Endothelial cell of umbilical vein (primary cell): ENCODE measurements at regions not wholly inside any gene's neighbourhood (a gene's known extent, or its start where the extent isn't known, plus 50 kb on each side); places are given as distances from the start of the nearest gene placed in this dataset.

Source experiments
- BruUV-seq: library from RNA; stranded (reverse); fragments of 400-500 nt; replicated peaks from 2 replicates; lab custom pipeline; 2021; lab: Mats Ljungman, UMichigan
- CTCF ChIA-PET: fragments of 300-600, 350-600 bp; sonication (Branson Sonifier 250); formaldehyde crosslinking; loops from one replicate; lab custom pipeline; 2021; ENCODE audit warnings: antibody characterized with exemption, inconsistent platforms; lab: Charles Lee
- POLR2A ChIA-PET: fragments of 300-600, 350-600 bp; sonication (Branson Sonifier 250); formaldehyde crosslinking; loops from one replicate; lab custom pipeline; 2021; ENCODE audit warnings: antibody characterized with exemption, inconsistent platforms; lab: Charles Lee
- DNase-seq: peaks from one replicate; pipeline ENCODE4 v3.0.0-alpha.2; 2011; ENCODE audit warnings: low read depth, low spot score
- FAIRE-seq: peaks from 2 replicates; lab custom pipeline; 2011; peaks lifted over from hg19 to GRCh38; lab: Jason Lieb, UNC
- H2AFZ ChIP-seq: 2 replicates; pipeline ENCODE4 v1.6.0; 2012; ENCODE audit warnings: low read depth, low read length, control low read depth, inconsistent platforms
- H3K27ac ChIP-seq: 2 replicates; pipeline ENCODE4 v1.5.1; 2011; ENCODE audit warnings: low read depth, mild to moderate bottlenecking, control low read depth, low read length, moderate library complexity; ENCODE audit not compliant: insufficient read depth
- H3K27me3 ChIP-seq, 2 experiments: 2 replicates each; pipeline versions ENCODE4 v1.6.0 to v1.6.1; 2011; ENCODE audit warnings: low read length in 2 of 2, mixed read lengths in 1 of 2; ENCODE audit not compliant: control insufficient read depth in 2 of 2, insufficient read depth in 2 of 2
- H3K36me3 ChIP-seq, 2 experiments: 2 replicates in 1 of 2; 3 replicates in 1 of 2; pipeline ENCODE4 v1.5.1; 2011; ENCODE audit warnings: low read length in 2 of 2, mild to moderate bottlenecking in 1 of 2, moderate library complexity in 1 of 2; ENCODE audit not compliant: control insufficient read depth in 2 of 2, insufficient read depth in 2 of 2; ENCODE audit errors: extremely low read depth in 1 of 2
- H3K4me1 ChIP-seq: 3 replicates; pipeline ENCODE4 v1.5.1; 2011; ENCODE audit warnings: mild to moderate bottlenecking, low read length; ENCODE audit not compliant: control insufficient read depth, insufficient read depth; ENCODE audit errors: extremely low read depth
- H3K4me2 ChIP-seq: 2 replicates; pipeline ENCODE4 v1.6.1; 2011; ENCODE audit warnings: low read length, control low read depth, mixed read lengths; ENCODE audit not compliant: insufficient read depth
- H3K4me3 ChIP-seq, 3 experiments: fragments of 200-600 bp in 1 of 3; sonication (generic), shearing (Covaris generic) in 1 of 3; replicated peaks in 1 of 3; 2 replicates each; pipeline ENCODE4 v1.5.1; 2011 to 2016; ENCODE audit warnings: control low read depth in 3 of 3, low read length in 3 of 3, mild to moderate bottlenecking in 2 of 3, inconsistent platforms in 1 of 3, low read depth in 1 of 3, moderate library complexity in 1 of 3; ENCODE audit not compliant: insufficient read depth in 1 of 3
- H3K79me2 ChIP-seq: 2 replicates; pipeline ENCODE4 v1.6.0; 2012; ENCODE audit warnings: low read length, inconsistent platforms; ENCODE audit not compliant: control insufficient read depth, insufficient read depth
- H3K9ac ChIP-seq: replicated peaks from 2 replicates; pipeline ENCODE3; 2011; ENCODE audit warnings: low read length, control low read depth; ENCODE audit not compliant: insufficient read depth; ENCODE audit errors: extremely low read depth
- H3K9me1 ChIP-seq: replicated peaks from 3 replicates; pipeline ENCODE4 v1.6.0; 2011; ENCODE audit warnings: mild to moderate bottlenecking, low read length; ENCODE audit not compliant: control insufficient read depth, insufficient read depth; ENCODE audit errors: extremely low read depth
- H3K9me3 ChIP-seq: replicated peaks from 2 replicates; pipeline ENCODE4 v1.5.1; 2012; ENCODE audit warnings: low read length, inconsistent platforms; ENCODE audit not compliant: control insufficient read depth, insufficient read depth
- H4K20me1 ChIP-seq: replicated peaks from 2 replicates; pipeline ENCODE3; 2011; ENCODE audit warnings: mild to moderate bottlenecking, low read length; ENCODE audit not compliant: control insufficient read depth, insufficient read depth; ENCODE audit errors: extremely low read depth
- EZH2 ChIP-seq: IDR thresholded peaks from 2 replicates; pipeline ENCODE4 v1.6.1; 2012; ENCODE audit warnings: borderline replicate concordance, low read depth, mild to moderate bottlenecking, moderate library complexity, low read length, inconsistent platforms; ENCODE audit not compliant: severe bottlenecking
- FOS ChIP-seq: IDR thresholded peaks from 2 replicates; pipeline ENCODE4 v1.6.1; 2011; ENCODE audit warnings: mild to moderate bottlenecking, low read length, moderate library complexity, borderline replicate concordance; ENCODE audit not compliant: insufficient read depth
- GATA2 ChIP-seq: IDR thresholded peaks from 2 replicates; pipeline ENCODE4 v1.7.0; 2011; ENCODE audit warnings: low read depth, mild to moderate bottlenecking, moderate library complexity, mixed read lengths, low read length; ENCODE audit not compliant: insufficient read length, insufficient read depth
- JUN ChIP-seq: IDR thresholded peaks from 2 replicates; pipeline ENCODE4 v1.6.1; 2011; ENCODE audit warnings: borderline replicate concordance, low read depth; ENCODE audit not compliant: insufficient read length, insufficient read depth
- MYC ChIP-seq: IDR thresholded peaks from one replicate; pipeline ENCODE4 v1.6.1; 2011; ENCODE audit warnings: mild to moderate bottlenecking, low read depth, low read length
- POLR2A ChIP-seq: IDR thresholded peaks from 2 replicates; pipeline ENCODE4 v1.6.1; 2012; ENCODE audit warnings: low read depth, mild to moderate bottlenecking, control low read depth, low read length
- POLR2AphosphoS5 ChIP-seq: IDR thresholded peaks from 2 replicates; pipeline ENCODE4 v1.6.1; 2012; ENCODE audit warnings: low read depth, mild to moderate bottlenecking, control low read depth, low read length, moderate library complexity; ENCODE audit not compliant: insufficient read depth
- dilution Hi-C: fragments of 300-500 bp; cut with MboI; formaldehyde crosslinking; loops from one replicate; pipeline ENCODE4 v1.15.0; 2019; ENCODE audit warnings: low sequenced_read_pairs; ENCODE audit not compliant: extremely low pct_ligation_motif_present
- intact Hi-C: fragments of 100-400 bp; cut with micrococcal nuclease; formaldehyde crosslinking; loops from one replicate; pipeline ENCODE4 v1.10.0; 2022
- TF ChIP-seq, protein P1 (sequence below): IDR thresholded peaks from 2 replicates; pipeline ENCODE4 v1.6.1; 2011; ENCODE audit not compliant: insufficient read depth, insufficient read length
- TF ChIP-seq, protein P2 (sequence below), 2 donors: IDR thresholded peaks; 1 replicate in 1 of 2; 2 replicates in 1 of 2; pipeline ENCODE4 v1.5.1; 2011; ENCODE audit warnings: low read length in 2 of 2, mild to moderate bottlenecking in 2 of 2, moderate library complexity in 2 of 2, control low read depth in 1 of 2, inconsistent platforms in 1 of 2, low read depth in 1 of 2; ENCODE audit not compliant: insufficient read depth in 1 of 2; ENCODE audit errors: extremely low read depth in 1 of 2

DNA sequence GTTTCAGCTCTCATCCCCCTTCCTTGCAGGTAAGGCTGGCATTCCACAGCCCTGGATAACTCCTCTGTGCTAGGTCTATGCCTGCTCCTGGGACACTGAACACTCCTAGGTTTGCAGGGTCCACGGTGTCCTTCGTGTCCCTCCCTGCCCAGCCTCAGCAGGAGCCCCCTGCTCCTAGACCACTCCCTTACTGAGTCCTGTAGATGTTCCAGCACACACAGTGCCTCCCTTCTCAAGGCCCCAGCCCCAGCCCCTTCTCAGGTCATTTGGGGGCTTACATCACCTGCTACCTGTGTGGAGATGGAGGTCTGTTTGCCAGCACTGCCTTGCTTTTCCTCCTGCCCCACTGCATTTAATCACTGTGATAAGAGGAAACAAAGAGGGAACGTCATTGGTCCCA is 146.4 kb upstream of the TNP1 start:
- TF ChIP-seq JUN (no peak), EZH2 (no peak), GATA2 (no peak), FOS (no peak), POLR2A (no peak), POLR2AphosphoS5 (no peak)
- TF ChIP-seq, protein P1, sequence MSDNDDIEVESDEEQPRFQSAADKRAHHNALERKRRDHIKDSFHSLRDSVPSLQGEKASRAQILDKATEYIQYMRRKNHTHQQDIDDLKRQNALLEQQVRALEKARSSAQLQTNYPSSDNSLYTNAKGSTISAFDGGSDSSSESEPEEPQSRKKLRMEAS = no peak
- Histone ChIP-seq H3K4me2 (no peak overlapping the region), H3K4me1 (no peaks in the 10 kb centered on the region), H3K27ac (no peak overlapping the region), H3K9ac (no peak overlapping the region), H4K20me1 (no peaks in the 10 kb centered on the region), H3K4me3 (no peak overlapping the region), H3K27me3 (no peaks in the 10 kb centered on the region), H3K9me3 (no peaks in the 10 kb centered on the region), H2AFZ (no peak overlapping the region), H3K9me1 (no peaks in the 10 kb centered on the region), H3K79me2 (no peaks in the 10 kb centered on the region), H3K36me3 (no peaks in the 10 kb centered on the region)
- CTCF ChIA-PET = no interaction called here
- dilution Hi-C loops (no loop called here), intact Hi-C loops (no loop called here)
- no peak for DNase-seq
- no TSS peak for BruUV-seq
- no peak for FAIRE-seq
- POLR2A ChIA-PET = no interaction called here

DNA sequence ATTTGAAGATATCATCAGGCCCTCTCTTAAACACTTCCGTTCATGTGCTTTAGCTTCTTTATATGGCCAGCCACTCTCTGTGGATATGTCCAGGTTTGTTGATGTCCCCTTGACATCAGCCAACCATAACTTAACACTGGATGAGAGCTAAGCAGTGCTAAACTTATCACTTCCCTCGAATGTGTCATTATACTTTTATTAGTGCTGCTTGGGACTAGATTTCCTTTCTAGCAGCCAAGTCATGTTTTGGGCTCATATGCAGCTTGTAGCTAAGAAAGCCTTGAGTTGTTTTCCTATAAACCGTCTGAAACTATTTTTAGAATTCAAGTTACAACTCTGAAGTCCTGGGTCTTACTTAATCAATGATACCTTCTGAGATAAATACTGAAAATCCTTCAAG is 144.8 kb upstream of the TNP1 start:
- no peak overlapping the region for H3K27ac ChIP-seq
- H3K79me2 ChIP-seq = no peaks in the 10 kb centered on the region
- TF ChIP-seq JUN (no peak), MYC (no peak), FOS (no peak), POLR2AphosphoS5 (no peak), EZH2 (no peak), POLR2A (no peak), GATA2 (no peak)
- TF ChIP-seq, protein P1 = no peak
- TF ChIP-seq, protein P2, sequence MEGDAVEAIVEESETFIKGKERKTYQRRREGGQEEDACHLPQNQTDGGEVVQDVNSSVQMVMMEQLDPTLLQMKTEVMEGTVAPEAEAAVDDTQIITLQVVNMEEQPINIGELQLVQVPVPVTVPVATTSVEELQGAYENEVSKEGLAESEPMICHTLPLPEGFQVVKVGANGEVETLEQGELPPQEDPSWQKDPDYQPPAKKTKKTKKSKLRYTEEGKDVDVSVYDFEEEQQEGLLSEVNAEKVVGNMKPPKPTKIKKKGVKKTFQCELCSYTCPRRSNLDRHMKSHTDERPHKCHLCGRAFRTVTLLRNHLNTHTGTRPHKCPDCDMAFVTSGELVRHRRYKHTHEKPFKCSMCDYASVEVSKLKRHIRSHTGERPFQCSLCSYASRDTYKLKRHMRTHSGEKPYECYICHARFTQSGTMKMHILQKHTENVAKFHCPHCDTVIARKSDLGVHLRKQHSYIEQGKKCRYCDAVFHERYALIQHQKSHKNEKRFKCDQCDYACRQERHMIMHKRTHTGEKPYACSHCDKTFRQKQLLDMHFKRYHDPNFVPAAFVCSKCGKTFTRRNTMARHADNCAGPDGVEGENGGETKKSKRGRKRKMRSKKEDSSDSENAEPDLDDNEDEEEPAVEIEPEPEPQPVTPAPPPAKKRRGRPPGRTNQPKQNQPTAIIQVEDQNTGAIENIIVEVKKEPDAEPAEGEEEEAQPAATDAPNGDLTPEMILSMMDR (IDR thresholded peaks at IDR 0.05; ENCODE audit: extremely low read depth in 1 of 2, insufficient read depth in 1 of 2, low read depth in 1 of 2, low read length in 2 of 2) = no peak
- H3K4me3 ChIP-seq = no peak overlapping the region
- H3K9me1 ChIP-seq = no peaks in the 10 kb centered on the region
- no peak overlapping the region for H2AFZ ChIP-seq
- no peak overlapping the region for H3K4me2 ChIP-seq
- no peak for FAIRE-seq
- no peaks in the 10 kb centered on the region for H3K36me3 ChIP-seq
- H3K9ac ChIP-seq = no peak overlapping the region
- CTCF ChIA-PET = interaction anchor here (1.1 kb wide), 1 partner anchor 162 kb away, joined by 3 read pairs; no protein-coding TSS in a partner anchor
- H4K20me1 ChIP-seq = no peaks in the 10 kb centered on the region
- BruUV-seq = no TSS peak
- H3K9me3 ChIP-seq = no peaks in the 10 kb centered on the region
- intact Hi-C loops = no loop called here
- dilution Hi-C loops = no loop called here
- H3K27me3 ChIP-seq = no peaks in the 10 kb centered on the region
- DNase-seq = no peak
- POLR2A ChIA-PET = no interaction called here
- H3K4me1 ChIP-seq = no peaks in the 10 kb centered on the region
